ENCODE measurements at regions not wholly inside any gene's neighbourhood (a gene's known extent, or its start where the extent isn't known, plus 50 kb on each side); places are given as distances from the start of the nearest gene placed in this dataset.
"Not testable (repeated sequence)": the region's sequence is repeated elsewhere in the genome, so short reads cannot be mapped to it uniquely, and the experiment has no call there.

DNA sequence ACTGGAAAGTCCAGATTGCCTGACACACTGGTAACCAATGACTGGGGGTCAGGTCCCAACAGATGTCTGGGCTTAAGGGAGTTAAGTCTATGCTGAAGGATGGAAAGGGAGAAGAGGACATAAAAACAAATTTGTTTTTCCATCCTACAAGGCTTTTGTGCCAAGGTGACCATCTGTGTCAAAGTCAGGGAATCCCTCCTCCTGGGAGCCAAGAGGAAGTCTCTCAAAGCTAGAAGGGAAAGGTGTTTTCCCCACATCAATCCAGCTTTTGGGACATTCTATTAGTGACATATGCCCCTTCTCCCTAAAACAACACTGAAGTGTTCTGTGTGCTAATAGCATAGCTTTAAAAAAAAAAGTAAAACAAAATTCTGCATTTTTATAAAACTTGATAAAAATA lies 173.9 kb downstream of the ZNF621 start:
- not testable (repeated sequence) for DNase-seq

DNA sequence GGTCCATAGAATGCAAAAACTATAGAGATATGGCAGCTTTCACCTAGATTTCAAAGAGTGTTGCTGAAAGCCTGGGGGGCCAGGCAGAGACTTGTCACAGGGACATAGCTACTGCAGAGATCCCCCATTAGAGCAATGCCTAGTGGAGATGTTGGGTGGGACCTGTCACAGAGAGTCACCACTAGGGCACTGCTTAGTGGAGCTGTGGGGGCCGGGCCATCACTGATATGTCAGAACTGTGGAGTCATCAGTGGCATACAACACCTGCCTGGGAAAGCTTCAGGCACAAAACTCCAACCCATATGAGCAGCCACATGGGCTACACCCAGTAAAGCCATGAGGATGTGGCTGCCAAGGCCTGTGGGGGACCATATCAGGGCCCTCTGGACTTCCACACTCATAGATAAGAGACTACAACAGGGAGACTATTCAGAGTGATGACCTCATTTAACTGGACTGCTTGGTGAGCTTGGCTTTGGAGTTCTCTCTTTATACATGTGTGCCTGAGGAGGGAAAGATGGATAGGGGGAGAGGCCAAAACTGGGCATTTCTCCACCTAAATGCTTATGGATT lies 176.3 kb downstream of the ZNF621 start:
- DNase-seq, result no peak

DNA sequence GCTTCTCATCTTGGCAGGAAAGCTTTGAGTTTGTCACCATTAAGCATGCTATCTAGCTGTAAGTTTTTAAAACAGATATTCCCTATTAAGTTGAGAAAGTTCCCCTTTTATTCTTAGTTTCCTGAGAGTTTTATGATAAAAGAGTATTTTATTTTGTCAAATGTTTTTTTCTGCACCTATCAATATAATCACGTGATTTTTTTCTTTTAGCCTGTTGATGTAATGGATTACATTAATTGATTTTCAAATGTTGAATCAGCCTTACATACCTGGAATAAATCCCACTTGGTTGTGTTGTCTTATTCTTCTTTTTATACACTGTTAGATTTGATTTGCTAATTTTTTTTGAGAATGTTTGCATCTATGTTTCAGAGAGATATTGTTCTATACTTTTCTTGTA lies 179.5 kb downstream of the ZNF621 start:
- DNase-seq, result no peak

DNA sequence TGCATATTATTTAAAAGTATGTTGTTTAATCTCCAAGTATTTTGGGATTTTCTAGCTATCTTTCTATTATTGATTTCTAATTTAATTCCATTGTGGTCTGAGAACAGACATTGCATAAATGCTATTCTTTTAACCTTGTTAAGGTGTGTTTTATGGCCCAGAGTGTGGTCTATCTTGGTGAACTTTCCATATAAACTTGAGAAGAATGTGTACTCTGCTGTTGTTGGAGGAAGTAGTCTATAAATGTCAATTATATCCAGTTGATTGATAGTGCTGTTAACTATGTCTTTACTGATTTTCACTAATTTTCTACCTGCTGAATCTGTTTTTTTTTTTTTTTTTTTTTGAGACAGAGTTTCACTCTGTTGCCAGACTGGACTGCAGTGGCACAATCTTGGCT lies 180.9 kb downstream of the ZNF621 start:
- DNase-seq, result no peak

DNA sequence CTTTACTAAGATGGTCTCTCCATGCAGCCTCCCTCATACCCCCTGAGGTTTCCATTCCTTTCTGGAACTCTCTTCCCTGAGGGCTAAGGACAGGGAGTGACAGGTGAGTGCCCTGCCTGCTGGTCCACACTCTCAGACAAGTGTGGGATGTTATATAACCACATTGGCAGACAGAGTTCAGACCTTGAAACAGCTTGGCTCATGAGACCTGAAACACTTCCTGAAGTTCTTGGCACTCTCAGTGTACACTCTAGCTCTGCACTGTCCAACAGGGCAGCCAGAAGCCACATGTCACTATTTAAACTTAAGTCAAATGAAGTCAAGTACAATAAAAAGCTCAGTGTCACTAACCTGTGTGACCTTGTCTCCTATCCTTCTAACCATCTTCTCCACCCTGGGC lies 188.5 kb downstream of the ZNF621 start:
- no peak for DNase-seq

DNA sequence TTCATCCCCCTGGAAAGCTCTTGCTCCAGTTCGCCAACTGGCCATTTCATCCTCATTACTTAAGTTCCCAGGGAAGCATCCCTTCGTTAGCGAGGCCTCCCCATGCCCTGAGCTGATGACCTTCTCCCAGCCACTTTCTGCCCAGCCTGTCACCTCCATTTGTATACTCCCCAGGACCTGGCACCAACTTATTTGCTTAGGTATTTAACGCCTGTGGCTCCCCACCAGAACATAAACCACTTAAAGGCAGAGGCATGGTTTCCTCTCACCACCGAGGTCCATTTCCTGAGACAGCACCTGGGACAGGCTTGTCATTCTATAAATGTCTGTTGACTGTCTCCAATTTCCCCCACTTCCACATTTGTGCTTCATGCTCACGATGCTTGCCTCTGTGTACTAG lies 189.0 kb downstream of the ZNF621 start:
- DNase-seq, result no peak

DNA sequence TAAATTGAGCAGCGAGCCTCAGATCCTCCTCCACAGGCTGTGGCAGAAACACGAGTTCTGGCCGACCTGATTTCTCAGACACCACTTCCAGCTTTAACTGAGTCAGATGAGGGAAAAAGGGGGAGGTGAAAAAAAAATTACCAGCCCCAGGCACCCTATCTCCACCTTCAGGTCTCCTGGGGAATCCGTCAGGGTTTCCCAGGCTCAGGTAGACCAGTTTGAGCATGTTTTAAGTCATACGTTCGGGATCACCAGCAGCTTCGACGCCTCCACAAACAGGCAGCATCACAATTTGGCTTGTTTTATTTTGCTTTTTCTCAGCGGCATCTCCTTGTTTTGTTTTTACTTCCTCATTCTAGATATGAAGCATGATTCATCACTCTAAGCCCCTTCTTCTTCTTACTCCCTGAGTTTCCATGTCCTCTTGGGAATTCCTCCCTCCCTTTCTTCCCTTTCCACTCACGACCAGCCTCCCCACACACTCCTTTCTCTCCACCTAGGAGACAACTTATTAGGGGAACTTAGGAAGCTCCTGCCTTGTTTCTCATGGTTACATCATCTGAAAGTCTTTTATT lies 190.1 kb downstream of the ZNF621 start:
- no peak for DNase-seq

DNA sequence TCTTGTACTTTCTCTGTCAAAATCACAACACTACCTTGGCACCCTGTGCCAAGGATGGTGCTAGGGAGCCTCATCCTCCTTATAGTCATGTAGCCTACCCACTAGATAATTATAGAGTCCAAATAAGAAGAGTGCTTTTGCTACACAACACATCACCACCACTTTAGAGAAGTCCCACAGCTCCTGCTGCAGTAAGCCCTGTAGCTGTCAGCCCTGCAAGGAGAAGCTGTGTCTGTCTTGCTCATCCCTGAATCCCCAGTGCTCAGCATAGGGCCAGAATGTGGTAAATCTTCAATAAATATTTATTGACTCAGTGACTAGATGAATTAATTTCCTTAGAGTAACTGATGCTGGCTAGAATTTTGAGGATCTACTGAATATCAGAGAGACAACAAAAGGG lies 190.8 kb downstream of the ZNF621 start:
- no peak for DNase-seq

DNA sequence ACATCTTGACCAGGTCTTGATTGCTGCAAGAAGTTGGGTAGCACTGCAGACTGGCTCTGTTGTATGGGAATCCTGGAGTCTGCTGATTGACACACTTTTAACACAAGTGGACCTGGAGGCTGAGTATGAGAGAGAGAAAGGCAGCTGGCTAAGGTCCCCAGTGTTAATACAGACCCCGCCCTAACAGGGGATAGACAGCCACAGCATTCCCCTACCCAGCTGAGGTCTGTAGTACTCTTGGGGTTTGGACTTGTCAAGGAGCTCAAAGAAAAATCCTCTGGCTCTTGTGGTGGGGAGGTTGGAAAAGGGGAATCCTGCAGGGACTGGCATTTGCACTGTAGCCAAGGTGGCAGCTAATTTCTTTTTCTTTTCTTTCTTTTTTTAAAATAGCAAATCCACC lies 192.7 kb downstream of the ZNF621 start:
- DNase-seq, result no peak

DNA sequence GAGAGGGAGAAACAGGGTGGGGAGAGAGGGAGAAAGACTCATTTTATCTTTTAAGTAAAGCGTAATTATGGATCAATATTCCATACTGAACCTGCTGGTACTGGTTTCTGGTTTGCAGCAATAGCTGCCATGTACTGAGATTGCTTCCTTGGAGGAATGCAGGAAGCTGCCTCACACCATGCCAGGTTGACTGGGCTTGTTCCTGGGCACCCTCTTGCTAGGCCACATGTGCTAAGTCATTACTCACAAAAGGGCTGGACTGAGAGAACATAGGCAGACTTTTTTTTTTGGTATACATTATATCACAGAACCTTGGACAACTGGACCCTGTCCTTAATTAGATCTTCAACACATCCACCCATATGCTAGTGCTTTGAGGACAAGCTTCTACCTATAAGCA lies 193.4 kb downstream of the ZNF621 start:
- DNase-seq, result no peak

DNA sequence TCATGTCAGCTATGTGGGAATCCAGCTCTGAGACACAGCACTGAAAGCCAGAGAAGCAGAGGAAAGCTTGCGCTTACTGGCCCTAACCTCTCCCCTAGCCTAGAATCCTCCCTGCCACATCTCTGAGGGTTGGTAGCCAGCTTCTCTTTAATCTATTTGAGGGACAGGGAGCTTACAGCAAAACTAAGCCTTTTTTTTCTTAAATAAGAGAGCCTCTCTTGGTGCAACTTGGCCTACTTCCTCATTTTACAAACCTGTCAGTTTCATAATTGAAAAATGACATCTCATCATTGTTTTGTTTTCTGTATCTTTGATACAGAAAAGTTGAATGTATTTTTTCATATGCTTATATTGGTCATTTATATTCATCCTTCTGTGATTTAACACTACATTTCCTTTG lies 193.9 kb downstream of the ZNF621 start:
- no peak for DNase-seq

DNA sequence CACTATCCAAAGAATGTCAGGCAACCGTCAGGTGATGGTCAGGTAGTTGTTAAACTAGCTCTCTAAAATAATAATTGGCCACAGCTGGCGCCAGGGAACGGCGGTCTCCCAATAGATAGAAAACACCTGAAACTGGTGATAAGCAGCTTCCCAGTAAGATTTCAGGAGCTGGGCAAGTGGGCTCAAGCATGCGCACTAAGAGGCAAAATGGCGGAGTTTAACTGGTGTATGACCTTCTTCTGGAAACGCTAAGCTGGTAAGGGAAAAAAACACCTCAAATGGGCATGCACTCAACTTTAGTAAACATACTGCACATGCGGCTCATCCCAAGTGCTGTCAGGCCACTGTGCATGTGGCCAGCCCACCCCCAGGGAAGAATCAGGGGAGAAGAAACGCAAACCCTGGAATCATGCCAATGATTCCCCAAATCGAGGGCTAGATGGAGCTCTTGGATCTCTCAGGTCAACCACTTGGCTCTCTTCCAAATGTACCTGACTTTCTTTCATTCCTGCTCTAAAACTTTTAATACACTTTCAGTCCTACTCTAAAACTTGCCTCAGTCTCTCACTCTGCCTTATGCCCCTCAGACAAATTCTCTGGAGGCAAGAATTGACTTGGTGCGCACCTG lies 195.0 kb downstream of the ZNF621 start:
- peak in 1 of 56 donors; percentile 1 for DNase-seq

DNA sequence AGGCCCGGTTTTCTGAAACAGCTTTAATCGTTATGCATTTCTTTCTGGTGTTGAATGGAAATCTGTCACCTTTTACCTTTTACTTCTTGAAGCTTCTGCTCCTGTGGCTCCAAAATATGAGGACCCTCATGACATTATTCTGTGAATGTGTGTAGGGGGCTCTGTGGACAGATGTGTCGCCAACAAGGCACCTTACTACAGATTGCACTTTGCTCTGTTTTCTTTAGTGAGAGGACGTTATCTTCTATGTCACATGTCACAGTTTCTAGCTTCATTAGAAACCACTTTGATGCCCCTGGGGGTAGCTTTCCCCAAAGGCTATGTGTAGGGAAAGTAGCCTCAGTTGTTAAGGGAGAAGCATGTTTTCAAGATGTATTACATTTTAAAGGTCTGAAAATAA lies 195.6 kb downstream of the ZNF621 start:
- no peak for DNase-seq

DNA sequence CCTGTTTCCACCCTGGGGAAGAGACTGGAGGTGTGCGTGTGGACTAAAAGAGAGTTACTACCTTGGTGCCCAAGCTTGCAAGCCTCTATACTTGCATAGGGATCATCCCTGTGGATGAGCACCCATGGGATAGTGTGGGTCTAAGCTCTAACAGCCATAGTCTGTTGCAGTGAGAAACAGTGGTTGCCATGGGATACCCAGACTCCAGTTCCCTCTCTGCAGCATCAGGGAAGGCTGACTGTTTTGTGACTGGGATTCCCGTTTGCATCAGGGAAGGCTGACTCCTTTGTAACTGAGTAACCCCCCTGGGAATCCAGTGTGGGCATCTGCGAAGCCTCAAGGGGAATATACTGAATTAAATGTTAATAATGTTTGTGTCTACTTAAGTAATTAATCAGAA lies 196.1 kb downstream of the ZNF621 start:
- no peak for DNase-seq

DNA sequence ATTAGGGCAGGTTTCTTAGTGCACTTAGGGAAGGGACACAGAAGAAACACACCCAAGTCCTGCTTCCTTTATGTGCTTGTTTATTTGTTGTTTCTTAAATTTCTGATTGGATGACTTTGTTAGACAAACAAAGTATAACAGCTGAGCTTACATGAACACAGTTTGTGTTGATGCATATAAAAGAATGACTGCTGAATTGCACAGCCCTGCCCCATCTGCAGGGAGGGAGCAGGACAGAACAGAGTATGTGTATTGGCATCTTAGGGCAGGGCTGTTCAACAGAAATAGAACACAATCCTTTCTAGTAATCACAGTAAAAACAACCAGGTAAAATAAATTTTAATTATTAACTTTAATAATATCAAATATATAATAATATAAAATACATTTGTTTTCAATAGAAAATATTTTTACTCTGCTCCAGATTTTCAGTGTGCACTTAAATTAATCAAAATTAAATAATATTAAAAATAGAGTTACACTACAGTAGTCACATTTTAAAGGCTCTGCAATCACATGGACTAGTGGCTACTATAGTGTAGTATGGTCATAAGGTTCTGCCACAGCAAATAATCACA lies 198.4 kb downstream of the ZNF621 start:
- DNase-seq, result no peak

DNA sequence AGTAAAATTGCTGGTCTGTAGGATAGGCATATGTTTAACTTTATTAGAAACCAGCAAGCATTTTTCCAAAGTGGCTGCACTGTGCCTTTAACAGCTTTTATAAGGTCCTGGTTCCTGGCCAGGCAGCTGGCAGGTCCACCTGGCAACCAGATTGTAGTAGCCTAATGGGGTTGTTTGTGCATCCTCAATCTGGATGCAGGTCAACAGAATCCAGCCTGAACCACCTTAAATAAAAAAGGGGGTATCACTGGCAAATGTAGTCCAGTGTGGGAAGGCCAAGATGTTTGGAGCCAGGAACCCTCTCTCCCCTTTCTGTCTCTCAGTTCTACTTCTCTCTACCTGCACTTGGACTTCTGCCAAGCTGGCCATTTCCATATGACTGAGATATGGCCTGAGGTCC lies 200.3 kb downstream of the ZNF621 start:
- DNase-seq, result peak in 4 of 56 donors; percentile 6 to 13 (median 8)

DNA sequence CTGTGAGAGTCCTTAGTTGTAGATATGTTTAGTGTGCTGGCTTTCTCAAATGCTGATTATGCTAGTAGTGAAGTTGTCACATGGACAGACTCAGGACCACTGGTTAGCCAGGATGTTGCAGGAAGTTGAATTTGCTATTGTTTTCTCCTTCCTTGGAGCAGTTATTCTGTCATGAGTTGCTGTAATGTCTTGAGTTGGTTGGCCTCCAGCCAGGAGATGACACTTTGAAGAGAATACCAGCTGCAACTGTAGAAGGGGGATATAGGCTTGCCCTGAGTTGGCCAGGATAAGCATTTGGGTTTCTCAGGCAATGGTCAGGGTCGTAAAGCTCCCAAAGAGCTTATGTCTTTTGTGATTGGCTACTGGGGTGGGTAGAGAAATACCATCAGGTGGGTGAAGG lies 206.7 kb downstream of the ZNF621 start:
- no peak for DNase-seq

DNA sequence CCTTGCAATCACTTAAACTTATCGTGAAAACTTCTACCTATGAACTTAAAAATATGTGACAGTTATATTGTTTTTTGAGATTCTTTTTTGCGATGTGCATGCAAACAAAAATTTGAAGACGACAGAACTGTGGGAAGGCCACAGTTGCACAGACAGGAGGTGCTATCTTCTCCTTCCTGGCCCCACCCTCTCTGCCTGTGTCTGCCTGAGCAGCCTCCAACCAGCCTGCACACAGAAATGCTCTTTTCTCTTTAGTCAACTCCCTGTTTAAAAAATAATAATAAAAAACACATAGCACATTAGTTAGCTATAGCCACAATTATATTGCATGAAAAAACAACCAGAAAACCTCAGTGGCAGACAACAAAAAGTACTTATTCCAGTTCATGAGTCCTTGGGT lies 212.2 kb downstream of the ZNF621 start:
- no peak for DNase-seq

DNA sequence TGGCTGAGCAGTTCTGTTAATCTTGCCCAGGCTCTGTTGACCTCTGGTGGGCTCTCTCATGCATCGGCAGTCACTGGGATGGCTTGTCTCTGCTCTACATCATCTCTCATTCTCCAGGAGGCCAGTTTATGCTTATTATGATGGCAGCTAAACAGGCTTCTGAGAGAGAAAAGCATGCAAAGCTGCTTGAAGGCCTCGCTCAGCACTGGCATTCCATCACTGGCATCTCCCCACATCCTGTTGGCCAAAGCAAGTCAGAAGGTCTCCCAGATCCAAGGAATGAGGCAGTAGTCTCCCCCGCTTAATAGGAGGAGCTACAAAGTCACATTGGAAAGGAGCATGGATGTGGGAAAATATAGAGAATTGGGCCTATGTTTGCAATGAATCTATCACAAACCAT lies 212.6 kb downstream of the ZNF621 start:
- DNase-seq, result no peak

DNA sequence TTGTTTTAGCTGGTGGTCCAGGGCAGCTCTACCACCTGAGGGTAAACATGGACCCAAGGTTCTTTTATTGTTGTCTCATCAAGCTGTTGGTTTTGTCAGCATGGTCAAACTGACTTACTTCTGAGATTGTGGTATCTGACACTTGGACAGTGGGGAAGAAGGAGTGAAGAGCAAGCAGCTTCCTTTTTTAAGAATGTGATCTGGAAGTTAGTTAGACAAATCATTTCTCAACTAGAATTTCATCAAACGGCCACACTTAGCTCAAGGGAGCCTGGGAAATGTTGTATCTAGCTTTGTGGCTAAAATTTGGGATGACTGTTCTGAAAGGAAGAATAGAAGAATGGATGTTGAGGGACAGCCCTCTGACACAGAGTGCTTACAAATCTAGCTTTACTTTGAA lies 215.2 kb downstream of the ZNF621 start:
- DNase-seq, result no peak

DNA sequence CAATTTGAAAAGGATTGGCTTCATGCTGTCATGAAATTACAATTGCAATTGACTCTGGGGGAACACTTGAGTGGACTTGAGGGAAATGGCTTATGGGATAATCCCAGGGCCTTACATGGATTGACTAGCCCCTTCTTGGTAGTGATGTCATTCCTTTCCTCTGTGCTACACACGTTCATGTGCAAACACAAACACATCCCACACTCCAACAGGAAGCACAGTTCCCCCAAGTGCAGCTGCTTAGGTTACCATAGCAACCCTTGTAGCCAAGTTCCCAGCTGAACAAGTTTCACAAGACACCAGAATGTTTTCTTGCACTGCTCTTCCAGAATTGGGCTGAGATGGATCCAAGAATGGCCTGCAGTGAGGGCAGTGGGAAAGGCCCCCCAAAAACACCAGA lies 217.0 kb downstream of the ZNF621 start:
- DNase-seq, result peak in 36 of 56 donors; percentile 2 to 71 (median 24)

DNA sequence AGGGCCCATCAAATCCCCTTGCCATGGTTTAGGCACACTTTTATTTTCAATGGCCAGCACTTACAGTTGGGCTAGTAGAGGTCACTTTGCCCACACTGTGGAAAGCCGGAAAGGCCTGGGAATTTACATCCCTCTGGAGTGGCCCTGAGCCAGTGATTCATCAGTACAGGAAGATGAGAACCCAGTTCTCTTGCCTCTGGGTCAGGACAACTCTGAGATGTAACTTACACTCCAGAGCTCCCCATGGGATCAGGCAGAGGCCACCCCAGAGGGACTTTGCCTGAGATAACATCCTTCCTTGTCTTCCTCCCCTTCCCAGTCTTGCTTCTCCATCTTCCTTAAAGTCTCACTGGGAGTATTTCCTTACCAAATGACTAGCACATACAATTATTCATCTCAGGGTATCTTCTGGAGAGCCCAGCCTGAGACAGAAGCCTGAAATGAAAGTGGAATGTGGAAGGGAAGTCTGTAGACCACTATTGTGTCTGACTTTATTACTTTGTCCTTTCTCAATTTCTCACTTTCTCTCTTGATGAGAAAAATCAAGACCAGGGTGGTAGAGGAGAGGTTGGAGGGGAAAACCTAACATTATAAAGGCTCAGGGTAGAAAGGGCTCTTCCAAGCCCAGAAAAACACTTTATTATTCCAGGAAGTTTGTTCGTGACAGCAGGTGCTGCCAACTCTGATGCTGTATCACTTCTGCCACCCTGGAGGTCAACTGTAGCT lies 220.8 kb downstream of the ZNF621 start:
- no peak for DNase-seq
